HG03066 (cell line): ENCODE measurements at regions not wholly inside any gene's neighbourhood (a gene's known extent, or its start where the extent isn't known, plus 50 kb on each side); places are given as distances from the start of the nearest gene placed in this dataset.

Source experiments
- ATAC-seq: cut with Tn5 transposase; IDR thresholded peaks from one replicate; pipeline ENCODE4 v1.9.1; 2021; ENCODE audit warnings: low read depth; ENCODE audit not compliant: unreplicated experiment

DNA sequence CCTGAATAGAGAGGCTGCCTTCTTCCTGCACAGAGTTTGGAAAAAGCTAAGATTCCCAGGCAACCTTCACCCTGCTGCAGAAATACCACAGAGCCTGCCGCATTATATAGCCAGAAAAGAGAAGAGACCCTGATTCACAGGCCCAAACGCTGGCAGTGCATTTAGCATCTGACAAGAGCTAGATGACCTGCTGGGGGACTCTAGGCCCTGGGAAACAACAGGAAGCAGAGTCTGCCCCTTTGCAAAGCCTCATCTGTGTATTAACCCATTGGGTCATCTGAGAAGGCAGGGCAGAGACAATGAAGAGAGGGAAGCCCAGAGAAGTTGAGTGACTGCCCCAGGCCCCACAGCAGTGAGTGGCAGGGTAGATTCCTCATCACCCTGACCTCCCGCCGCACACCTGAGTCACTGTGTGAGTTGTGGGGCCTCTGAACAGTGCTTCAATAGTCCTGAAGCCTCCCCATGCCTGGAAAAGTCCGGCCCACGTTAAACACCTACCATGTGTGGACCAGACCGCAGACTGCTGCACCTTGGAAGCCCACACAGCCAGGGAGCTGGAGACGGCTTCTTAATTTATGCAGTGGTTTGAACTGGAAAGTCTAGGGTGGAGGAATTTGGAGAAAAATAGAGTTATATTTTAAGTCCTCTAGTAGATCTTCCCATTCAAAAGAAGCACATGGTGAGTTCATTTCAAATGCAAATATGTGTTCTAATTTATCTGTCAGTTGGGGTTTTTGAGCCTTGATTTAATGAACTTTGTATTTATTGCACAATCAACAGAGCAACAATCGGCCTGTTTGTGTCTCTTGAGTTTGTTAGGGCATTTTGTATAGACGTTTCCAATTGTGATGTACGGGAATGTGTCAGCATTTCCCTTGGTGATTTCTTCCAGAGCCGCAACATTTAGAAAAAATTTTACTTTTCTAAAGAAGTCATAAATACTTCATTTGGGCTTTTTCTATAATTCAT lies 80.4 kb upstream of the GPR26 start:
- no peak for ATAC-seq

DNA sequence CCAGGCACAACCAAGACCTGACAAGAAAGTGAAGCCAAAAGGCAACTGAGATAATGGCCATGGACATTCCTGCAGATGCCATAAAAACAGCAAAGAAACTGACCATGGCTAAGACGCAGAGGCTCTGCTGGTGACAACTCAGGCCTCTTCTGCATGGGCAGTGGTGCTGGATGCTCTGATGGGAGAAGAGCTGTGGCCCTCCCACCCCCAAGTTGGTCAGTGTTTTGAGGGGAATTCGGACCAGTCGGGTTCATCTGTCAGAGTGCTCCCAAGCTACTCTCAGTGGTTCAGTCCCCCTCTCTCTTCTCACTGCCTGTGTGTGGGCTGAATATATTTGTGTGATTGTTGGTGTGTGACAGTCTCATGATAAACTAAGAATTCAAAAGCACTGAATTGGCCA lies 79.0 kb upstream of the GPR26 start:
- no peak for ATAC-seq

DNA sequence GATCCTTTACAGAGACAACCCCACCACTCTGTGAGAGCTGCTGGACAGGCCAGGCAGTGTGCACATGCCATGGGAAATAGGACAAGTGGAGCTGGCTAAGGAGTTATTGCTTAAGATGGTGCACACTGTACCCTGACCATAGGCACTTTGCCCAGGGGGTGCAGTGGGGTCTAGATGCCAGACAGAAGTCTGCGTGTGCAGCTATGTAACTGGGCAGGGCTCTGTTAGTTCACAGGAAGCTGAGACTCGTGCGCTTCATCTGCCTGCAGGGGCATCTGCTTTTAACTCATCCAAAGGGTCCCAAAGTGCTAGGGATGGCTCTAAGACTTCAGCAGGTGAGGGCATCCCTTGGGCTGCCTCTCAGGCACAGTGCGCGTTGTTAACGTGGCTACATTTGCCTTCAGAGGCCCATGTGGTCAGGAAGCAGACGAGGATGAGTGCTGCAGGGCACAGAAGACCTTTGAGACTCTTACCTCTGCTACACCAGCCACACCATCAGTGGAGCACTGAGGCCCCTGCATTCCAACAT lies 77.7 kb upstream of the GPR26 start:
- no peak for ATAC-seq

DNA sequence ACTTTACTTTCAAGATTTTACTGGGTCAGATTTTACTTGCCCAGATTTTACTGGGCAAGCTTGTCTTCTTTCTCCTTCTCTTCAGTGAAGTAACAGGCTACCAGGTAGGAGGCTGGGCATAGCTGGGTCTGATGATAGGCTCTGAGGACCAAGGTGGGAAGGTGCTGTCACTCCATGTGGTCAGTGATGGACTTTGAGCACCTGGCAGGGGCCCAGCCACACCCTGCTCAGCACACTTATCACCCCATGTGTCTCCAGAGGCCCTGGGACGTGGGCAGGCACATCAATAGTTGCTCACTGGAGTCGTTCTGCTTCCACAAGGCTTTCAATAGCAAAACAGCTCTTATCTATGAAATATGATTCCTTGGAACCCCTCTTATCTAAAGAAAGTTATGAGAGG lies 70.5 kb upstream of the GPR26 start:
- ATAC-seq = no peak

DNA sequence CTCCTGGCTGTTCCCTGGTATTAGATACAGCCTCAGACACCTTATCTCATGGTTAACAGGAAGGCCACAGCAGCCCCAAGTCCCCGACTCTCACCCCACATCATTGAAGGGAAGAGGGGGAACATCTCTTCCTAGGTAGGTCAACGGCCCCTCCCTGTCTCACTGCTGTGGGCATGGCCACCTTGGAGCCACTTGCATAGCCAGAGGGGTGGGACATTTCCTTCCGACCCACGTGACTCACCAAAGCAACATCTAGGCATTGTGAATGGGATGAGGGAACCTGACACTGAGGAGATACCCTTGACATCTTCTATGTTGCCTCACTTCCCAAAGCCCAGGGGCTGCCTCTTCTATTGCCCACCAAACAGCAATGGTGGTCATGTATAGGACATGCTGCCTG lies 68.5 kb upstream of the GPR26 start:
- ATAC-seq = no peak

DNA sequence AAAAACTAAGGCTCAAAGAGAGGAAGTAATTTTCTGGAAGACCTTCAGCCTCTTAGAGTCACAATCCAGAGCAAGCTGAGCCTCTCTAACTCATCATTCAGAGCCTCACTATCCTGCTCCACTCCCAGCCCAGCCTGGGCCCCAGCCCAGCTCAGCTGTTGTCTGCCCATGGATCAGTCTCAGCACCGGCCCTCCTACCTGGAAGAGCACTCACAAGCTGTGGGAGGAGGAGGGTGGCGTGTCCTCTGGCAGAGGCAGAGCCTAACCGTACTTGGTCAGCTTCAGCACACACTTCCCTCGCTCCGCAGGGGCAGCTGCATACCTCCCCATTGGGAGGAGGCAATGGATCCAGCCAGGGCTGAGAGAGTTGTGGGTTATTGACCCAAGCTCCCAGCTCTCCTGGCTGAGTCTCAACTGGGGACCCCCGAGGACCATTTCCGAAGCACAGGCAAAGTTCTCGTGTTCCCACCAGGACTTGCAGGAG lies 66.7 kb upstream of the GPR26 start:
- no peak for ATAC-seq

DNA sequence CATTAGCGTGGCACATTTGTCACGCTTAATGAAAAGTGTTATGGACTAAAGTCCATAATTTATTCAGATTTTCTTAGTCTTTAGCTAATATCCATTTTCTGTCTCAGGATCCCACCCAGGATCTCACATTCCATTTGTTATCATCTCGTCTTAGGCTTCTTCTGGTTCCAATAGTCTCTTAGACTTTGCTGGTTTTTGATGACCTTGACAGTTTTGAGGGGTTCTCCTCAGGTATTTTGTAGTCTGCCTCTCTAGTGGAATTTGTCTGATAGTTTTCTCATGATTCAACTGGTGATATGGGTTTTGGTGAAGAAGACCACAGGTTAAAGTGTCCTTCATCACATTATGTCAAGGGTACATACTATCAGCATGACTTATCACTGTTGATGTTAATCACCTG lies 66.0 kb upstream of the GPR26 start:
- no peak for ATAC-seq

DNA sequence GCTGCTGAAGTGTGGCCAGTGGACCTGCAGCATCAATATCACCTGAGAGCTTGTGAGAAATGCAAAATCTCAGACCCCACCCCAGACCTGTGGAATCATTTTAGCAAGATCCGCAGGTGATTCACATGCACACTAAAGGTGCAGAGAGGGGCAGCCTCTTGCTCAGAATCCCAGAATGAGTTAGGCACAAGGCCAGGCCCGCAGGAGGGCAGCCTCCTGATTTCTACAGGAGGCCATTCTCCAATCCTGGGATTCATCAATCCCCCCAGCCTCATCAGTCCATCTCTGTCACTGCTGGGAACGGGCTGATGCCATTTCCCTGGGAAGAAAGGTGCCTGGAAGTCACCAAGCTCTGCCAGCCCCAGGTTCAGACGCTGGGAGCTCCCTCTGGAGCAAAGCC lies 63.0 kb upstream of the GPR26 start:
- no peak for ATAC-seq

DNA sequence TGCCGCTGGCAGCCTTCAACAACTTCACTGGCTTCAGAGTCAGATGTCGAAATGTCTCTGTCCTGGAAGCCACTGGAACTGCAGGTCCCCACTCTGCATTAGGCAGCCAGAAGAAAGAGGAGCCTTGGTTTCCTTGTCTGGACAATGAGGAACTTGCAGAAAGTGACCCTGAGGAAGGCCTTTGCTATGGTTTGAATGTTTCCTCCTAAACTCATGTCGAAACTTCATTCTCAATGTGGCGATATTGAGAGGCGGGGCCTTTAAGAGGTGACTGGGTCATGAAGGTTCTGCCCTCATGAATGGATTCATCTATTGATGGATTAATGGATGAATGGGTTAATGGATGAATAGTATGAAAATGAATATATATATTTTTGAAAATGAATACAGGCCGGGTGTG lies 61.6 kb upstream of the GPR26 start:
- ATAC-seq = no peak

DNA sequence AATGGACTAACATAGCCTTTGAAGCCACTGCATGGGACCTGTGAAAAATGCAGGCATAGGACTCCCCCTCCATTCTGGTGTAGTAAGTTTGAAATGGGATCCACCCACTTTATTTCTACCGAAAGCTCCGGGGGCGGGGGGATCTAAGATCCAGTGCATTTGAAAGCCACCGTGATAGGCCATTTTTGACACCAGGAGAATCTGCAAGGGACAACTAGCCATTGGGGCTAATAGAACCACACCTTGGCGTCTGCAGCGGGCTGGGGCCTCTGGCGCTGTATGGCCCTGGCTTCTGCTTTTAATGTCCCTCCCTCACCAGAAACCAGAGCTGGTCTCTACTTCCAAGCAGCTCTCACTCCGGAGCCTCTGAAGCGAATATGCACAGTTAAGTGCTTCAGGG lies 60.1 kb upstream of the GPR26 start:
- ATAC-seq = no peak

DNA sequence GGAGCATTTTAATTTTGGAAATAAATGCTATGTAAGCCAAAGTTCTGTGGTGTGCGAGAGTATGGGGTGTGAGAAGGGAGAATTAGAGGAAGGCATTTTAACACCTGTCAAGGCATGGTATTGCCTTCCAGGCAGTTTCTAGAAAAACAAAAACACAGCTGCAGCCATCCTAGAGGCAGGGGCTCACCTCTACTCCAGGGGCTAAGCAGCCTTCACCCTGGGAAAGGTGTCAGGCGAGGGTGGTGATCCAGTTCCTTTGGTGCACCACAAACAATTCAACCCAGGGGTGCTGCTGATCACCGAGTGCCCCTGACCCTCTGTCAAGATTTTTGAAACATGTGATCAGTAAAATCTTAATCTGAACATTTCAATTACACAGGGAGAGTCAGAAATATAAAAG lies 59.2 kb upstream of the GPR26 start:
- no peak for ATAC-seq

DNA sequence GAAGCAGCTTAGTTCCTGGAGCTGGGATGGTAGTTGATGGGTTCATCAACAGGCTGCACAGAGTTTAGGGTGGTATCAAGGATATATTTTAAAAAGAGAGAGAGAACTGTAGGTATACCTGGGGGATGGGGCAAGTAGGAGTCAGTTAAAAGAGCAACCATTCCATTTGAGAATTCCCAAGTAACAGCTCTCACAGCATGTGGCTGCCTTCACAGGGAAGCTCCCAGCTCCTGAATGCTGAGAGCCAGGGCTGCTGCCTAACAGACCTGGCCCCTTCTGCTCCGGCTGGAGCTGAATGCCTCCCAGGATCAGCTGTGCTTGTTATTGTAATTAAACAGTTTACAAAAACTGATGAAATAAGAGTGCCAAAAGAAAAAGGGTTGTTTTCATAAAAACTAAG lies 58.8 kb upstream of the GPR26 start:
- no peak for ATAC-seq

DNA sequence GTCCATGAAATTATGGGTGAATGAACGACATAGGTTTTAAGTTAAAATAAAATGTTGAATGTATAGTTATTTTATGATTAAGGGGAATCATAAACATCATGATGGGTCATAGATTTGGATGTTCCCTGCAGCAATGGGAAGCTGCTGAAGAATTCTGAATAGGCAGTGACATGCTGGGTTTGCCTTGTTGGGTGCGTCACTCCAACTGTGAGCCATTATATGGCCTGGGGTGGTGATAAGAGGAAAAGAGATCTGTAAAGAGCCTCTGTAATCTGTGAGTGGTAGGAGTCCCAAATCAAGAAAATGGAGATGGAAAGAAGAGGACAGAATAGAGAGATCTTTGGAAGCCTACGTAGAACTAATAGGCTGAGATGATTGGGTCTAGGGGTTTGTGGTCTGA lies 58.1 kb upstream of the GPR26 start:
- ATAC-seq = no peak

DNA sequence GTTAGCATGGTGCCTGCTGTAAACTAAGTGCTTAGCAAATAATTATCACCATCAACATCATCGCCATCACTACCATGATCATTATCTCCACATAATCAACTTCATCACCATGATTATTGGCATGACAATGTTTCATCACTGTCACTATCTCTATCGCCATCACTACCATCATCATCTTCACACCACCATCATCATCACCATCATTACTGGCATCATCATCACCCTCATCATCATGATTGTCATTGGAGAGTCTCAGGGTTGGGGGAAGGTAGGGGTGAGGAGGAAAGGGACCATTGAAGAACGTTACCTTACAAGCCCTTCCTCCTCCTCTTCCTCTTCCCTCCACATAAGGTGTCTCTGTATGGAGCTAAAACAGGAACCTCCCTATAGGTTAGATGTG lies 54.9 kb upstream of the GPR26 start:
- ATAC-seq = no peak

DNA sequence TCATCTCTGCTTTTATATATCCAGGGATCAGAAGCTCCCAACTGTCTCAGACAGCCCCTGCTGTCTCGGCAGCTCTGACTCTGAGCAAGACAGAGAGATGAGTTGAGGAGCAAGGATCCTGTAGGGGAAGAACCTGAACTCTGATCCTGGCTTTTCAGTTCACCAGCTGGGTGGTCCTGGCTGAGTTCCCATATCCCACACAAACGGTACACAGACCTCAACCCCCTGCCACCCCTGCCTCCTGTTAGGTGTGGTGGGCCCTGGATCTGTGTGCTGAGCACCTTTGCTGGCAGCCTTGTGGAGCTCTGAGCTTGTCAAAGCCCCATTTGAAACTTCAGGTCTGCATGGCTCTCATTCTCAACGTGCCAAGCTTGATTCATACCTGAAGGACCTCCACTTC lies 54.3 kb upstream of the GPR26 start:
- ATAC-seq = no peak

DNA sequence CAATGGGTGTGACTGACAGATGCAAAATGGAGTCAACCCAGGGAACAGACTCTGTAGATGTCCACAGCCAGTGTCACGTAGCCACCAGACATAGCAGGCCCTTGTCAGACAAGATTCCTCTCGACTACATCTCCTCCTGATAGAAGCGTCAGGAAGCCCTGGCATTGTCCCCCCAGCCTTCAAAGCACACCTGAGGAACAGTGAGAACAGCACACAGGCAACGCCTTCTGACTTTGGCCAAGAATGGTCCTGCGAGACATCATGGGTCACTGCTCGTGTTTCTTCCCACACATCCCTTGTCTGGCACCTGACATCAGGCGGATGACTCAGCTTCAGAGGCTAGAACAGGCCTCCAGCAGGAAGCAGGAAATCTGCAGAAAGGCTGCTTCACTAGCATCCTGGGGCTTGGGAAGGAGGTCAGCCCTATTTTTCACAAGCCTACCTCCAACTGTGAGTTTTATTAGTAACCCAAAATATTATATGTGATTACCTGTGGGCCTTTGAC lies 52.8 kb upstream of the GPR26 start:
- no peak for ATAC-seq

DNA sequence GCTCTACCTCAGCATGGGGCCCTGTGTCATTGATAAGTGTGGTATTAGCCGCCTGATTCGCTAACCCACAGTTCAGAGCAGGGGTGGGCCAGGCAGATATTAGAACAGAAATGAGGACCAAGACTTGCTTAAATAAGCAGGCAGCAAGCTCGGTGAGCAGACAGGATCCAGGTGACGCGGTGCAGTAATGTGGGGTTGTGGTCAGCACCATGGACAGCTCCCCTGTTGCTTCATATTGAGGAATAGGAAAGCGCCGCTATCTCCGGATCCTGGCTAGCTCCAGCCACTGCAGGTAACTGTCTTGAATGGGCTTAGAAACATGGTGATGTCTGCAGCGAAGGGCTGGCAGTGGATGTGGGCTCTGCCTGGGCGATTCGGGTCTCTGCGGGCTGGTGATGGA lies 51.3 kb upstream of the GPR26 start:
- ATAC-seq = no peak
